SKM-1 treated with dmso at 0.1 percent for 144 hours (cell line): ENCODE measurements at regions not wholly inside any gene's neighbourhood (a gene's known extent, or its start where the extent isn't known, plus 50 kb on each side); places are given as distances from the start of the nearest gene placed in this dataset.

Source experiments
- DNase-seq: peaks from one replicate; lab custom pipeline; 2025; ENCODE audit not compliant: unreplicated experiment; lab: John Stamatoyannopoulos, UW

GRCh38 chr12:81962126-81962856 lies 203.1 kb upstream of the PPFIA2 start:
- DNase-seq = no peak

GRCh38 chr12:81958406-81958805 lies 199.3 kb upstream of the PPFIA2 start:
- no peak for DNase-seq

GRCh38 chr12:81957631-81958030 lies 198.5 kb upstream of the PPFIA2 start:
- DNase-seq = no peak

- no peak for DNase-seq
Observed at GRCh38 chr12:81956468-81956860, 197.3 kb upstream of the PPFIA2 start.

- no peak for DNase-seq
Observed at GRCh38 chr12:81953541-81953940, 194.4 kb upstream of the PPFIA2 start.

- DNase-seq = no peak
Observed at GRCh38 chr12:81950871-81951270, 191.7 kb upstream of the PPFIA2 start.

GRCh38 chr12:81949841-81950308 lies 190.7 kb upstream of the PPFIA2 start:
- DNase-seq = no peak

DNA sequence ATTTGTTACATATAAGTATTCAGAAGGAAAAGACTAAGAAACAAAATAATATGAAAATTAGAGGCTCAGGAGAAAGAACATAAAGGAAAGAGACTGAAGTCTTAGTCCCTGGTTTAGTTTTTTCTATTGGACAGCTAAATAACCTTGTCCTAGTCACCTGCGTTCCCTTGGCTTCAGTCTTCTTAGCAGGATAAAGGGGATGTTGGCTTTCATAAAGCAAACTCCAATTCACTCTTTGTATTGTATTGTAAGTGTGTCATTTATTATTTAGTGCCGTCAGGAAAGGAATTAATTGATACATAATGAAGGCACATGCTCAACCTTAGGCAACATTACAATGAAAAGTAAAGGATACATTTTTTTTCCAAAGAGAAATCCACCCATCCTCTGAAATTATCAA lies 190.3 kb upstream of the PPFIA2 start:
- DNase-seq = no peak

GRCh38 chr12:81944886-81945285 lies 185.7 kb upstream of the PPFIA2 start:
- DNase-seq = no peak

DNA sequence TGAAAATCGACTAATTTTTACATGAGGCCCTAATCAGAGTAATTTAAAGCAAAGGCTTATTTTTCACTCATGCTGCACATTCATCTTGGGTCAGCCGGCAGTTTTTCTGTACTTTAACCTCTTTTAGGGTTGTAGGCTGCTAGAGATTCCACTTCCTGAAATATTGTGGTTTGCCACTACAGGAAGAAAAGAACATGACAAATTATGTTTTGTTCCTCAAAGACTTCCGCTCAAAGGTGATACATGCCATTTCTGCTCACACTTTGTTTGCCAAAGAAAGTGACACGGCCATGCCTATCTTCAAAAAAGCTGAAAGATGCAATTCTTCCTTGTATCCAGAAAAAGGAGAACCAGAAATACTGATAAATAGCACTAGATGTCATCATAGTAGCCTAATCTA lies 183.4 kb upstream of the PPFIA2 start:
- peak; percentile 60 for DNase-seq

- no peak for DNase-seq
Observed at GRCh38 chr12:81930037-81930436, 170.9 kb upstream of the PPFIA2 start.

GRCh38 chr12:81896771-81897170 lies 137.6 kb upstream of the PPFIA2 start:
- no peak for DNase-seq

GRCh38 chr12:81888961-81889360 lies 129.8 kb upstream of the PPFIA2 start:
- DNase-seq = no peak

- DNase-seq = no peak
Observed at GRCh38 chr12:81888106-81888740, 129.1 kb upstream of the PPFIA2 start.

- DNase-seq = no peak
Observed at GRCh38 chr12:81874586-81874985, 115.4 kb upstream of the PPFIA2 start.

DNA sequence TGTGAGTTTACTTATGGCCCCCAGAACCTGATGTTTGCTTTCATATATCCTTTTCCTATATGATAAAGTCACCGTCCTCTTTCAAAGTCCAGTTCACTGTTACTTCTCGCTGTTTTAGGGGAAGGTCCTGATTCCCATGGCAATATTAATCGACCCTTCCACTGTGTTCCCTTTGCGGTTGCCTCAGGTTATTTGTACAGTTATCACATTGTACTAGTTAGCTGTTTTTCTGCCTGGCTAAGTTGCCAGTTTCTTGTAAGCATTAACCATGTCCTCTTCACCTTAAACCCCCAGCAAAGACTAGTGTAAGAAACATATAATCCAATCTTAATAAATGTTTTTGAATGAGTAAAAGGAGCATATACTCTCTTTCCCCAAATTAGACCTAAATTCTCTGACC lies 115.0 kb upstream of the PPFIA2 start:
- DNase-seq = no peak

DNA sequence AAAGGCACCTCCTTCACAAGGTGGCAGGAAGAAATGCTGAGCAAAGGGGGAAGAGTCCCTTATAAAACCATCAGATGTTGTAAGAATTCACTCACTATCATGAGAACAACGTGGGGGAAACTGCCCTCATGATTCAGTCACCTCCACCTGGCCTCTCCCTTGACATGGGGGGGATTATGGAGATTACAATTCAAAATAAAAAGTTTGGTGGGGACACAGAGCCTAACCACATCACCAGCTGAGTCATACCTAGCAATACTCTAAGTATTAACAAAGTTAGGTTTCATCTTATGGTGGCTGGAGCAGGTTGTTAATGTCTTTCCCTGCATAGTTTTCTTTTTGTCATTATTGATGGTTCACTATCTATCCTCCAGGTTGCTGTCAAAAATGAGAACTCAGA lies 113.2 kb upstream of the PPFIA2 start:
- DNase-seq = no peak

DNA sequence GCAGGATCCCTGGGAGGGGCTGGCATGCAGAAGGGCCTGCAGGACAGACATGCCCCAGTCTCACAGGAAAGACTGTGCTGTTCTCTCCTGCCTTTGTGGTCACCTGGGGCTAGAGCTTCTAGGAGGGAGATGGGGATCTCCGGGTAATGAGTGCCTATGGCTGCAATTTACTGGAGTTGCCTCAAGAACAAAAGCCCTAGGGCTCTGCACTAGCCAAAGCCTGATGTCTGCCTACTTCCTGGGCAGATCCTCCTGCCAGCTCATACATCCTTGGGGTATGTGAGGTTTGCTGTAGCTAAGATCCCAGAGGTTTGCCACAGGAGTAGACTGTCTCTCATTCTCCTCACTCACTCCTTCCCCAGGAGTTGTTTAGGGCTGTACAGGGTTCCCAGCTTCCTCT lies 106.9 kb upstream of the PPFIA2 start:
- DNase-seq = no peak

DNA sequence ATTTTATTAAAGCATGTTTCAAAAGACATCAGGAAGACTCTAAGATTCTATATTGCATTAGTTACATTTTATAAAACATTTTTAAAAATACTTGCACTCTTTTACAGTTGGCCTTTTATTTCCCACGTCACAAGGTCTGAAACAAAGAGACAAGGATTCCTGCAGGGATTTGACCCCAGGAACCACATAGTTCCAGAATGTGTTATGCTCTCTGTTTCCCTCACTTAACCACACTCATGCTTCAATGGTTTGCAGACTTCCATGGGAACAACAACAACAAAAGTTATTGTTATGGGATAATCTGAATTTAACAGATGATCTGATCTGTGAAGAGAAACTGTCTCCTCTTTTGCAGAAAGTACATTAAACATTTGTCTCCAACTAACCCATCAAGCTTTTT lies 104.3 kb upstream of the PPFIA2 start:
- DNase-seq = no peak

DNA sequence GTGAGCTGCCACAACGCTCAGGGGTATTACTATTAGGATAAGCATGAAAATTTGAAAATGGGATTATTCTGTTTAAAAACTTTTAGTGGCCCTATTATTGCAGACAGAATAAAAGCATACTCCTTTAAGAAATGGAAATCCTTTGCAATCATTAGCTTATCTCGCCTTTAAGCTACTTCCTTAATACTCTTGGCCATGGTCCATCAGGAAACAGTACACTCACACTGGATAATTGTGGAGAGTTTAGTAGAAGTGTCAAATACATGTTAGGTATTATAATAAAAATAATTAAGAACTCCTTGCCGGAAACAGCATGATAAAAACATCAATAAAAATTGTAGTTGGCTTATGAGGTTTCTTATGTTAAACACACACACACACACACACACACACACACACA lies 100.4 kb upstream of the PPFIA2 start:
- DNase-seq = no peak

GRCh38 chr12:81843599-81843998 lies 84.4 kb upstream of the PPFIA2 start:
- DNase-seq = no peak

DNA sequence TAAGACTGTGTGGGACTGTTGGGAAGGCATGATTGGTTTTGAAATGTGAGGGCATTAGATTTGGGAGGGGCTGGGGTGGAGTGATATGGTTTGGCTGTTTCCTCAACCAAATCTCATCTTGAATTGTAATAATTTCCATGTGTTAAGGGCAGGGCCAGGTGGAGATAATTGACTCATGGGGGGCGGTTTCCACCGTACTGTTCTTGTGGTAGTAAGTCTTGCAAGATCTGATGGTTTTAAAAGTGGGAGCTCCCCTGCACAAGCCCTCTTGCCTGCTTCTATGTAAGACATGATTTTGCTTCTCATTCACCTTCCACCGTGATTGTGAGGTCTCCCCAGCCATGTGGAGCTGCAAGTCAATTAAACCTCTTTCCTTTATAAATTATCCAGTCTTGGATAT lies 76.6 kb upstream of the PPFIA2 start:
- no peak for DNase-seq
